GM12878 (cell line): ENCODE measurements at regions not wholly inside any gene's neighbourhood (a gene's known extent, or its start where the extent isn't known, plus 50 kb on each side); places are given as distances from the start of the nearest gene placed in this dataset.

ENCODE experiments used
- ATAC-seq: fragments of 200-7000 bp; cut with Tn5 transposase; 3 replicates; pipeline ENCODE4 v1.9.1; 2020; ENCODE audit warnings: mild to moderate bottlenecking, moderate library complexity
- BruUV-seq: library from RNA; stranded (reverse); fragments of 400-500 nt; replicated peaks from 2 replicates; lab custom pipeline; 2021; lab: Mats Ljungman, UMichigan
- CTCF ChIA-PET: fragments of 300-600 bp; sonication (Branson Sonifier 250); formaldehyde crosslinking; extraction: SDS; loops from one replicate; lab custom pipeline; 2021; ENCODE audit warnings: inconsistent platforms; lab: Yijun Ruan, JAX
- POLR2A ChIA-PET: fragments of 350-600 bp; formaldehyde crosslinking; extraction: SDS; loops from one replicate; lab custom pipeline; 2021; ENCODE audit warnings: inconsistent platforms; lab: Charles Lee
- RAD21 ChIA-PET: fragments of 300-600 bp; sonication (Branson Sonifier 250); formaldehyde crosslinking; loops from one replicate; lab custom pipeline; 2023; ENCODE audit warnings: antibody characterized with exemption; ENCODE audit not compliant: unreplicated experiment; lab: Charles Lee
- SMC1A ChIA-PET: fragments of 300-600 bp; sonication (Branson Sonifier 250); formaldehyde crosslinking; loops from one replicate; lab custom pipeline; 2023; ENCODE audit not compliant: unreplicated experiment, uncharacterized antibody; lab: Charles Lee
- DNase-seq: peaks from one replicate; pipeline ENCODE4 v3.0.0-alpha.2; 2011; ENCODE audit warnings: low read depth, low spot score
- FAIRE-seq: peaks from 3 replicates; lab custom pipeline; 2011; peaks lifted over from hg19 to GRCh38; lab: Jason Lieb, UNC
- H2AFZ ChIP-seq: 2 replicates; pipeline ENCODE4 v1.6.0; 2011; ENCODE audit warnings: low read depth, low read length, control low read depth; ENCODE audit not compliant: control insufficient read depth
- H3K27ac ChIP-seq: 2 replicates; pipeline ENCODE4 v1.5.1; 2011; ENCODE audit warnings: control low read depth; ENCODE audit not compliant: control insufficient read depth, insufficient read depth
- H3K27me3 ChIP-seq, 2 experiments: replicated peaks in 1 of 2; 2 replicates each; pipeline versions ENCODE4 v1.6.0 to v1.6.1; 2011; ENCODE audit warnings: low read length in 1 of 2; ENCODE audit not compliant: control insufficient read depth in 2 of 2, insufficient read depth in 2 of 2
- H3K36me3 ChIP-seq, 2 experiments: 2 replicates each; pipeline ENCODE4 v1.5.1; 2011; ENCODE audit warnings: low read length in 1 of 2; ENCODE audit not compliant: control insufficient read depth in 2 of 2, insufficient read depth in 2 of 2
- H3K4me1 ChIP-seq: 2 replicates; pipeline ENCODE4 v1.6.1; 2011; ENCODE audit warnings: mild to moderate bottlenecking, low read length, moderate library complexity, mixed read lengths; ENCODE audit not compliant: control insufficient read depth, insufficient read depth
- H3K4me2 ChIP-seq: 2 replicates; pipeline ENCODE4 v1.6.0; 2011; ENCODE audit warnings: control low read depth; ENCODE audit not compliant: control insufficient read depth, insufficient read depth
- H3K4me3 ChIP-seq: fragments of 200-600 bp; sonication (generic); 2 replicates; pipeline ENCODE4 v1.5.1; 2016
- H3K79me2 ChIP-seq: 2 replicates; pipeline ENCODE4 v1.6.0; 2011; ENCODE audit warnings: low read length; ENCODE audit not compliant: control insufficient read depth, insufficient read depth
- H3K9ac ChIP-seq: 2 replicates; pipeline ENCODE4 v1.8.0; 2011; ENCODE audit warnings: low read length, control low read depth, mixed read lengths; ENCODE audit not compliant: control insufficient read depth, insufficient read depth
- H3K9me3 ChIP-seq: replicated peaks from 3 replicates; pipeline ENCODE4 v1.5.1; 2011; ENCODE audit warnings: mild to moderate bottlenecking, low read length; ENCODE audit not compliant: control insufficient read depth, insufficient read depth
- H4K20me1 ChIP-seq: 2 replicates; pipeline ENCODE4 v1.6.0; 2011; ENCODE audit not compliant: control insufficient read depth, insufficient read depth
- CHD2 ChIP-seq: IDR thresholded peaks from 2 replicates; pipeline ENCODE4 v1.6.1; 2011; ENCODE audit warnings: low read depth, low read length, improper control_type of control experiment, borderline replicate concordance
- CREB1 ChIP-seq: IDR thresholded peaks from 2 replicates; pipeline ENCODE4 v1.6.1; 2012; ENCODE audit warnings: low read depth, mild to moderate bottlenecking, inconsistent platforms
- DPF2 ChIP-seq: fragments of 450-650 bp; IDR thresholded peaks from 2 replicates; pipeline ENCODE4 v1.6.1; 2017; ENCODE audit warnings: mild to moderate bottlenecking
- IKZF1 ChIP-seq: fragments of 450-650 bp; conservative IDR thresholded peaks from 2 replicates; pipeline ENCODE4 v1.6.1; 2017; ENCODE audit warnings: antibody characterized with exemption, mild to moderate bottlenecking
- KDM1A ChIP-seq: fragments of 200-600 bp; sonication (generic); IDR thresholded peaks from 2 replicates; pipeline ENCODE4 v1.6.1; 2016; ENCODE audit warnings: borderline replicate concordance
- NR2C1 ChIP-seq: fragments of 450-650 bp; IDR thresholded peaks from 2 replicates; pipeline ENCODE4 v1.6.1; 2017; ENCODE audit warnings: antibody characterized with exemption, mild to moderate bottlenecking, moderate library complexity
- POLR2AphosphoS2 ChIP-seq: IDR thresholded peaks from 2 replicates; pipeline ENCODE4 v1.6.1; 2011; ENCODE audit warnings: low read depth, mild to moderate bottlenecking, low read length, improper control_type of control experiment, moderate library complexity
- SMC3 ChIP-seq: IDR thresholded peaks from 2 replicates; pipeline ENCODE4 v1.6.1; 2011; ENCODE audit warnings: low read length, improper control_type of control experiment, borderline replicate concordance
- ZNF592 ChIP-seq: fragments of 450-650 bp; IDR thresholded peaks from 2 replicates; pipeline ENCODE4 v1.6.1; 2017; ENCODE audit warnings: mild to moderate bottlenecking, moderate library complexity
- WGBS: methylation state at CpG from one replicate; pipeline ENCODE4 v1.1.6; 2016; ENCODE audit warnings: low lambda C conversion rate; ENCODE audit not compliant: insufficient replicate concordance, insufficient coverage; ENCODE audit errors: missing lambda C conversion rate; 5-methylcytosine and 5-hydroxymethylcytosine counted together
- in situ Hi-C: fragments of 300-500 bp; cut with MboI; formaldehyde crosslinking; loops from 9 replicates; pipeline ENCODE4 v1.14.3; 2018; ENCODE audit warnings: mixed read lengths
- intact Hi-C: fragments of 100-400 bp; cut with micrococcal nuclease; formaldehyde crosslinking; loops from one replicate; pipeline ENCODE4 v1.14.2; 2022; ENCODE audit not compliant: unreplicated experiment

- ChIA-PET POLR2A (no interaction called here), CTCF (no interaction called here), SMC1A (no interaction called here), RAD21 (no interaction called here)
- H3K4me3 ChIP-seq: no peak overlapping the region
- no peaks in the 10 kb centered on the region for H3K27me3 ChIP-seq
- no peaks in the 10 kb centered on the region for H3K9me3 ChIP-seq
- no peak overlapping the region for H3K27ac ChIP-seq
- 27% methylated on average over 5 of the region's 5 CpGs for WGBS
- H3K9ac ChIP-seq: no peak overlapping the region
- intact Hi-C loops (no loop called here), in situ Hi-C loops (no loop called here)
- BruUV-seq: no TSS peak
- TF ChIP-seq DPF2 (no peak), NR2C1 (no peak), CREB1 (no peak), IKZF1 (no peak), SMC3 (no peak)
- no peak for ATAC-seq
- DNase-seq: no peak
- FAIRE-seq: no peak
- no peaks in the 10 kb centered on the region for H3K36me3 ChIP-seq
- no peak overlapping the region for H3K4me2 ChIP-seq
- H2AFZ ChIP-seq: no peak overlapping the region
- H4K20me1 ChIP-seq: no peaks in the 10 kb centered on the region
- no peaks in the 10 kb centered on the region for H3K79me2 ChIP-seq
- H3K4me1 ChIP-seq: no peaks in the 10 kb centered on the region
Measured at GRCh38 chr12:19639781-19640415, 200.6 kb downstream of the AEBP2 start.

GRCh38 chr12:19641235-19642080, 202.2 kb downstream of the AEBP2 start:
- no peak for DNase-seq
- H3K4me2 ChIP-seq: no peak overlapping the region
- no peak overlapping the region for H3K27ac ChIP-seq
- H3K9me3 ChIP-seq: peaks cover 2% of the 10 kb centered on the region; the same call in 2 of the 3 replicates
- ChIA-PET CTCF (interaction anchor here (0.7 to 0.9 kb wide), 2 partner anchors 66 to 350 kb away, joined by 3 read pairs; no protein-coding TSS in a partner anchor), POLR2A (no interaction called here), SMC1A (interaction anchor here (1.1 kb wide), 1 partner anchor 134 kb away, joined by 3 read pairs; no protein-coding TSS in a partner anchor), RAD21 (no interaction called here)
- H3K36me3 ChIP-seq: no peaks in the 10 kb centered on the region
- H4K20me1 ChIP-seq: no peaks in the 10 kb centered on the region
- intact Hi-C loops: no loop called here
- H2AFZ ChIP-seq: no peak overlapping the region
- H3K27me3 ChIP-seq: no peaks in the 10 kb centered on the region
- BruUV-seq: no TSS peak
- in situ Hi-C loops: no loop called here
- no peak for ATAC-seq
- H3K4me1 ChIP-seq: no peaks in the 10 kb centered on the region
- H3K4me3 ChIP-seq: no peak overlapping the region
- no peak overlapping the region for H3K9ac ChIP-seq
- 67% methylated on average over 5 of the region's 5 CpGs for WGBS
- no peak for FAIRE-seq
- H3K79me2 ChIP-seq: no peaks in the 10 kb centered on the region
- TF ChIP-seq POLR2AphosphoS2: no peak
- no peak for TF ChIP-seq ZNF592
- TF ChIP-seq KDM1A: no peak
- TF ChIP-seq CREB1: no peak
- TF ChIP-seq CHD2: no peak
